Midbrain (tissue), 1 donor: ENCODE measurements at regions not wholly inside any gene's neighbourhood (a gene's known extent, or its start where the extent isn't known, plus 50 kb on each side); places are given as distances from the start of the nearest gene placed in this dataset.

Experiments used
- DNase-seq: peaks from one replicate; lab custom pipeline; 2025; lab: John Stamatoyannopoulos, UW

DNA sequence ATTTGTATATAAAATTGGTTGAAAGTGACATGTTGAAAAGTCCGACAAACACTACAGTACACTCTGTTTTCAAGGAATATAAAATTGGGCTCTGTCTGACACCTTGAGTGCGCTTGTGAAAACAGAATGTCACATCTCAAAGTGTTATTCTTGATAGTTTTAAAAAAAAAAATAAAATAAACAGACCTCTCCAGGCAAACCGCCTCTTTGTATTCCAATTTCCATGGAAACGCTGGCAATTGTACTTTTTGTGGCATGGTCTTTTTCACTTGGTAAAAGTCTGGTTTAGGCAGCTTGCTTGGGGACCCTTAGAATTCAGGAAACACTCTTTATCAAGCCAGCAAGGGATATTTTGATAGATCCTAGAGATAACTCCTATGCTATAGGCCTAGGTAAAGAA is 302.5 kb downstream of the RAB28 start:
- DNase-seq: no peak

- no peak for DNase-seq
These were observed 303.4 kb downstream of the RAB28 start for GRCh38 chr4:13180701-13181100.

GRCh38 chr4:13178621-13179020 is 305.5 kb downstream of the RAB28 start:
- peak; percentile 1 for DNase-seq

DNA sequence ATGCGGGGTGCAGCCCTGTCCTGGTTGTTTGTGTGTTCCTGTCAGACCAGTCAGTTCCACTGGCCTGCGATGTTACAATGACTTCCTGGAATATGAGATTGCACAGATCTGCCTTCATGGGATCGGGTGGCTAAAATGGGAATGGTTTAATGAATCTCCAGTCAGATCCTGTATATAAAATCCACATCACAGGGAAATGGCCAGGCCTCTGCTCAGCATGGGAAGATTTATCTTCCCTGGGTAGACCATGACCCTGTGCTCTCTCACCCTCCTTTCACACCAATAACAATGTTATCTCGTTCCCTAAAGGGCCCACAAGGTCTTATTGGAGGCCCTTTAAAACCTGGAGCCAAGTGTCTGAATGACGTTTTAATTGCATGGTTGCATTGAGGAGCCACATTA is 307.4 kb downstream of the RAB28 start:
- no peak for DNase-seq

GRCh38 chr4:13174926-13175325 is 309.2 kb downstream of the RAB28 start:
- no peak for DNase-seq

GRCh38 chr4:13174001-13174400 is 310.1 kb downstream of the RAB28 start:
- no peak for DNase-seq

DNA sequence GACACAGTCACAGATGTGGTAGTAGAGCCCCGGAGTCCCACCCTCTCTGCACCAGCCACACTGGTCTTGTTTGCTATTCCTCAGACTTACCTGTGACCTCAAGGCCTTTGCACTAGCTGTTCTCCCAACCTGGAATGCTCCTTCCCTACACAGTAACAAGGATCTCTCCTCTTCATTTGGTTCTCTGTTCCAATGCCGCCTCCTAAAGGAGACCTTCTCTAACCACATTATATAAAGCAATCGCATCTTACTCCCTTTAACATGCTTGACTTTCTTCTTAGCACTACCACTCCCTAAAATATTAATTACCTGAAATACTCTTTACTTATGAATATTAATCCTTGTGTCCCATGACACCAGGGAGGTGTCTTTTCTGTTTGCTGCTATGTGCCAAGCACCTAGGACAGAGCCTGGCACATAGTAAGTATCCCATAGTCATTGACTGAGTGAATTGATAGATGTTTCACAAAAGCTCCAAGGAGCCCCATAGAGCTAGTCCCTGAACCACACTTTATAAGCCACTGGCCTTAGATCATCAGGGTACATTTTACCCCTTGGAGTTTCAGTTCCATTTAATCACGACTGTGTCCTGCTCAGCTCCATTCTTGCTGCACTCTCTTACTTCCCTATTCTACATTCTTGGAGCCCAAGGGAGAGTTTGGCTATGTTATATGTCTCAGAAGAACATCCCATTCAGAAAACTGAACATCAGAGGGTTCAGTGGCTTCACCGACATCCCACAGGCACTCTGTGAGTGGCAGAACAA is 312.7 kb downstream of the RAB28 start:
- DNase-seq: no peak

DNA sequence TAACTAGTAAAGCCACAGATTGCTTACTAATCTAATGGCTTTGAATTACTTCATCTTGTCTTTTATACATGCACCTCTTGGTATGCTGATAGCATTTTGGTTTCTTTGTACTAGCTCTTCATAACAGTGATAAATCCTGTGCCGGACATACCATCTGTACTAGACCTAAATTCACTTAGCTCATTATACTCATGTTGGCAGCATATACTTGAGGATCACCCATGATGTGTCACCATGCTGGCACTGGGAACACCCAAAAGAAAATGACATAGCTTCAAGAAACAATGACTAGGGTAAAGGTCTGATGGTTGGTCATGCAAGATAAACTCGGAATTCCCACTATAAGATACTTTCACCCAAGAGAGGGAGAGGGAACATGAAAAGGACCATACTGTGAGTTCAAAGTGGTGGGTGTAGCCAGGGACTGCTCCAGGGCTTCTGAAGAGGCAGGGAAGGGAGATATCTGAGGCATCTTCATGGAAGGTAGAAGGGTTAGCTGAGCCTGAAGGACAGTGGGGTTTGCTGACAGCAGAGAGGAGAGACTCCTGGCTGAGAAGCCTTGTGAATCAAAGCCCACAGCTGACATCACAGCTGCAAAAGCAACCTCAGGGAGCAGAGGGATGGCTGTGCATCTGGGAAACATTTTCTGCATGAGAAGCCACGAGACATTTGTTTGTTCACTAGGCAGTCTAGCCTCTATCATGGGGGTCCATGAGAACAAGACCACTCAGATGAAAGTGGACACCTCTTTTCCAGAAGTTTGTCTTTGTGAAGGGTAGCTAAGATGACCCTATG is 314.2 kb downstream of the RAB28 start:
- DNase-seq: no peak

- no peak for DNase-seq
These were observed 315.8 kb downstream of the RAB28 start for GRCh38 chr4:13168326-13168725.

GRCh38 chr4:13166214-13166613 is 317.9 kb downstream of the RAB28 start:
- no peak for DNase-seq

DNA sequence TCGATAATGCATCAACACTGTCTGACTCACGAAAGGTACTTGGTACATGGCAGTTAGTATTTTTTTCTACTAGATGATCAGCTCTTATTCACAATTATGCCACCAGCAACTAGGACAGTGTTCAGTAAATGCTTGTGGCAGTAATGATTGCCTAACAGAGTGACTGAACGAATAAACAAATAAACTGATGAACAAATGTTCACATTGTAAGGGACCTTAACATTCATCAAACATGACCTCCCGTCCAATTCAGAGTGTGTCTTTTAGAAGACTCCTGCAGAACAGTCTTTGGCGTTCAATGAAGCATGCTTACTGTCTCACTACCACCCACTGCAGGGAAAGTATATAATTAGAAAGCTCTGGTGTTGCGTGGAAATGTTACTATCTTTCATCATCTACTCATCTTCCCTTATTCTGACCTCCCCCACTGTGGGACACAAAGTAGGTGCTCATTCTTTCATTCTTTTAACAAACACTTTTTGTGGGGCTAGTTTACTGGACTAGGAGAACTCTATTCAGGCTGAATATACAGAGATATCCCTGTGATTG is 319.3 kb downstream of the RAB28 start:
- DNase-seq: no peak

DNA sequence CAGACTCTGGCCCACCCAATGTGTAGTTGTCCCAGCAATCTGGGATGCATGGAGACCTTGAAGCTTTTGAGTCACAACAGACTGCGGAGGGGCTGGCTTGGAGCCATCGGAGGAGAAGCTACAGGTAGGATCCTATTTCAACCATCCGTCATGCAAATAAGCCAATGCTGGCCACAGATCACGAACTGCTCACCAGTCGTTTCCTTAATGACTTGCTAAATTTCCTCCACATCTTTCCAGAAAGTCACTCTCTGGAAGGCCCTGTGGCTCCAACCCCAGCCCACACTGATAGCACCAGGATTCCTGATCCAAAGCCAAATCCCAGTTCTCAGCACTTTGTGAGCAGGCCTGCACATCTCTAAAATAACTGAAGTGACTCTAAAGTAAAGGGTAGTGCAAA is 321.3 kb downstream of the RAB28 start:
- DNase-seq: no peak

DNA sequence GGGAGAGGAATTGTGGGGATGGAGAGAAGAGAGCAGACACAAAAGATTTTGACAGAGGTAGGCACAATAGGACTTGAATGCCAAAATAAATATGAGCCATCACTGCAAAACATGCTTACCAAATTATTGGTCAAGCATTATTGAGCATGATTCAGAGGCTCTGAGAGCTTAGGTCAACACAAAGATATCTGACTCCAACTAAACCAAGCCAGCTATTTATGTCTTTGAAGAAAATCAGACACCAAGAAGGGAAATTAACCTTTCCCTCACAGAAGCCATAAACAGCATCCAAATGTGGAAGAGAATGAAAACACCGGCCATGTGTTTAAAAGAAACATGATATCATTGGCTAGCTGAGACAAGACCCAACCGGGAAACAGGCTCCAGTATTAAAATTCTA is 323.2 kb downstream of the RAB28 start:
- no peak for DNase-seq

- no peak for DNase-seq
These were observed 325.0 kb downstream of the RAB28 start for GRCh38 chr4:13159041-13159620.

GRCh38 chr4:13151194-13151593 is 332.9 kb downstream of the RAB28 start:
- no peak for DNase-seq

DNA sequence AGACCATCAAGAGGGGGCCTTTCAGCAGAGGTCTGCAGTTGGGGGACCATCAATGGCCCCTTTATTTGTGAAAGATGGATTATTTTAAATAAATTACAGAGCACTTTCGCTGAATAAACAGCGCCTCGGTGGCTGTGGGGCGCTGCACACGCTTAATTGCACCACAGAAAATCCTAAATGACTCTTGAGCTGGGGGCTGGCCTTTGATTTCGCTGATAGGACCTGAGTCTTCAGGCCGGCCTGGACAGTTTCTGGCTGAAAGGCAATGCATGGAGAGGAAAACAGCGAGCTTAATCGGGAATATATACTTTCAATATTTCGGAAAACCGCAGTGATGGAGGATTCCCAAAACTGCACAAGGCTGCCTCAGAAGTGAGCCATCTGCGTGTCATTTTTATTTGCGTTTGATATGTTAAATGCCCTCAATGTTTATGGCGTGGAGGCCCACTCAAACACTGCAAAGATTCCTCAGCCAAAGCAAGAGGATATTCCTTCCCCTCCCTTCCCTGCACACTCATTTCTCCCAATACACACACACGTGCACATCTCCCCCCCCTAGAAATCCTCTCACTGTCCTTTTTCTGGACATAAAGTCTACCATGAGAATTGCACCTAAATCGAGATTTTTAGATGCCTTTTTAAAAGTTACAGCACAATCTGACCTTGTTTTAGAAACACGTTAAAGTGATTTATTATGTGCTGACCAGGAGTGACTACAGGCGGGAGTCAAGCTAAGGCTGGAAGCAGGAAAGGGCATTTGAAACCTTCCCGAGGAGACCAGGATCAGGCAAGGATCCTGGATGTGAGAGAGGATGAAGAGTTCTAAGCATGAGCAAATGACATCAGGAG is 340.7 kb downstream of the RAB28 start:
- DNase-seq: no peak

GRCh38 chr4:13142726-13143125 is 341.4 kb downstream of the RAB28 start:
- DNase-seq: no peak

DNA sequence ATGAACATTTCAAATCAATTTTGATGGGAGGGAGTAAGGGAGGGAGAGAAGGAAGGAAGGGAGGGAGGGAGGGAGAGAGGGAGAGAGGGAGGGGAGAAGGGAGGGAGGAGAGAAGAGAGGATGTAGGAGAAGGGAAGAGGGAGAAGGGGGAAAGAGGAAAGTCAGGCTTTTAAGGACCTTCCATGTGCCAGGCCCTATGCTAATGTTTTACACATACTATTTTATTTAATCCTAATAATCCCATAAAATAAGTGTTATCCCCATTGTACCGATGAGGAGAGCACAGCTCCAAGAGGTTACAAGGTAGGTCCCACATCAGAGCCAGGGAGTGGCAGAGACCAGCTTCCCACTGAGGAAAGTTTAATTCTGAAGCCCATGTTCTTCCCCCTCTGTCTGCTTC is 341.9 kb downstream of the RAB28 start:
- no peak for DNase-seq

- no peak for DNase-seq
These were observed 346.8 kb downstream of the RAB28 start for GRCh38 chr4:13137390-13137789.

DNA sequence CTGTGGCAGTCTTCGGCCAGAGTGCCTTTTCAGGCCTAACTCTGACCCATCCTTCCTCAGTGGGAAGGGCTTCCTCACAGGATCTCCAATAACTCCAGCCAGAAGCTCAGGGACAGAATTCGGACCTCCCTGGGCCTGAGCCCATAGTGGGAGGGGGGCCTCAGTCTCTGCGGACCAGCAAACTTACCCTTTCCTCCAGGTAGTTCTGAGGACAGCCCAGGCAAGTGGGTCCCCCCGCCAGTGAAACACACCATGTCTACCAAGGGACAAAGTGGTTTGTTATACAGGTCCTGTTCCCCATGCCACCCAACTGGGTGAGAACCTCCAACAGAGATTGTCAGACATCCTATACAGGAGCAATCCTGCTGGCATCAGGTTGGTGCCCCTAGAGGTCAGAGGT is 350.4 kb downstream of the RAB28 start:
- DNase-seq: no peak

GRCh38 chr4:13130848-13131247 is 353.3 kb downstream of the RAB28 start:
- DNase-seq: no peak

DNA sequence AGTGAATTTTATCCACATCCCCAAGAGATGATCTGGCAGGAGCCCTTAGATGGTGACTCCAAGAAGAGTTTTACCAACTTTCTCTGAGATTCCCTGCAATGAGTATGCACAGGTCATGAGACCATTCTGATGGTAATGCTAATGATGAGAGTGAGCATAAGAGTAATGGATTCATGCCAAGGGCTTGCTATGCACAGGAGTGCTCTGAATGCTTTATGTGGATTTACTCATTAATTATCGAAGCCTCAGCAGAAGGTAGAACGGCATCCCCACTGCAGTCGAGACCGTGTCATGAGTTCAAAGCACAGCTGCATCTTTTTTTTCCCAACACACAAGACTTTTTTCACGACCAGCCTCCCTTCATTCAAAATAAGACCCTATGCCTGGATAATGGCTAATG is 355.0 kb downstream of the RAB28 start:
- no peak for DNase-seq
